ENCODE measurements at regions not wholly inside any gene's neighbourhood (a gene's known extent, or its start where the extent isn't known, plus 50 kb on each side); places are given as distances from the start of the nearest gene placed in this dataset.

- no peaks in the 10 kb centered on the region for H3K9me3 ChIP-seq (ENCODE audit: low read length)
- no peaks in the 10 kb centered on the region for H3K27me3 ChIP-seq (ENCODE audit: control insufficient read depth in 1 of 2, insufficient read depth in 2 of 2, low read length in 2 of 2)
- no peaks in the 10 kb centered on the region for H3K36me3 ChIP-seq (ENCODE audit: insufficient read depth, low read length)
- H3K4me3 ChIP-seq (ENCODE audit: low read depth in 1 of 2, low read length in 2 of 2) = no peak overlapping the region
- no peak overlapping the region for H3K9ac ChIP-seq (ENCODE audit: low read length)
- H3K27ac ChIP-seq (ENCODE audit: low read depth, low read length) = no peak overlapping the region
- H3K4me1 ChIP-seq (ENCODE audit: insufficient read depth, low read length) = no peaks in the 10 kb centered on the region
Measured at GRCh38 chr5:74471875-74472274, 168.7 kb downstream of the ENC1 start.

- H3K4me1 ChIP-seq (ENCODE audit: insufficient read depth, low read length) = no peaks in the 10 kb centered on the region
- H3K4me3 ChIP-seq (ENCODE audit: low read depth in 1 of 2, low read length in 2 of 2) = no peak overlapping the region
- H3K27me3 ChIP-seq (ENCODE audit: control insufficient read depth in 1 of 2, insufficient read depth in 2 of 2, low read length in 2 of 2) = no peaks in the 10 kb centered on the region
- no peak overlapping the region for H3K9ac ChIP-seq (ENCODE audit: low read length)
- H3K36me3 ChIP-seq (ENCODE audit: insufficient read depth, low read length) = no peaks in the 10 kb centered on the region
- no peaks in the 10 kb centered on the region for H3K9me3 ChIP-seq (ENCODE audit: low read length)
- H3K27ac ChIP-seq (ENCODE audit: low read depth, low read length) = no peak overlapping the region
Measured at GRCh38 chr5:74469234-74469994, 171.1 kb downstream of the ENC1 start.

- Histone ChIP-seq H3K27me3 (ENCODE audit: control insufficient read depth in 1 of 2, insufficient read depth in 2 of 2, low read length in 2 of 2) (no peaks in the 10 kb centered on the region), H3K36me3 (ENCODE audit: insufficient read depth, low read length) (no peaks in the 10 kb centered on the region), H3K9me3 (ENCODE audit: low read length) (no peaks in the 10 kb centered on the region), H3K27ac (ENCODE audit: low read depth, low read length) (no peak overlapping the region), H3K9ac (ENCODE audit: low read length) (no peak overlapping the region), H3K4me1 (ENCODE audit: insufficient read depth, low read length) (no peaks in the 10 kb centered on the region), H3K4me3 (ENCODE audit: low read depth in 1 of 2, low read length in 2 of 2) (no peak overlapping the region)
Measured at GRCh38 chr5:74468421-74468820, 172.1 kb downstream of the ENC1 start.

- Histone ChIP-seq H3K27me3 (ENCODE audit: control insufficient read depth in 1 of 2, insufficient read depth in 2 of 2, low read length in 2 of 2) (no peaks in the 10 kb centered on the region), H3K9ac (ENCODE audit: low read length) (no peak overlapping the region), H3K4me3 (ENCODE audit: low read depth in 1 of 2, low read length in 2 of 2) (no peak overlapping the region), H3K27ac (ENCODE audit: low read depth, low read length) (no peak overlapping the region), H3K4me1 (ENCODE audit: insufficient read depth, low read length) (no peaks in the 10 kb centered on the region), H3K36me3 (ENCODE audit: insufficient read depth, low read length) (no peaks in the 10 kb centered on the region), H3K9me3 (ENCODE audit: low read length) (no peaks in the 10 kb centered on the region)
Measured at GRCh38 chr5:74465724-74466123, 174.8 kb downstream of the ENC1 start.

- no peaks in the 10 kb centered on the region for H3K27me3 ChIP-seq (ENCODE audit: control insufficient read depth in 1 of 2, insufficient read depth in 2 of 2, low read length in 2 of 2)
- no peak overlapping the region for H3K27ac ChIP-seq (ENCODE audit: low read depth, low read length)
- H3K4me3 ChIP-seq (ENCODE audit: low read depth in 1 of 2, low read length in 2 of 2) = no peak overlapping the region
- H3K4me1 ChIP-seq (ENCODE audit: insufficient read depth, low read length) = no peaks in the 10 kb centered on the region
- no peak overlapping the region for H3K9ac ChIP-seq (ENCODE audit: low read length)
- H3K9me3 ChIP-seq (ENCODE audit: low read length) = no peaks in the 10 kb centered on the region
- no peaks in the 10 kb centered on the region for H3K36me3 ChIP-seq (ENCODE audit: insufficient read depth, low read length)
Measured at GRCh38 chr5:74464512-74465209, 175.9 kb downstream of the ENC1 start.

GRCh38 chr5:74462356-74462755 lies 178.2 kb downstream of the ENC1 start:
- no peak overlapping the region for H3K27ac ChIP-seq (ENCODE audit: low read depth, low read length)
- no peak overlapping the region for H3K9ac ChIP-seq (ENCODE audit: low read length)
- no peaks in the 10 kb centered on the region for H3K36me3 ChIP-seq (ENCODE audit: insufficient read depth, low read length)
- H3K4me1 ChIP-seq (ENCODE audit: insufficient read depth, low read length) = no peaks in the 10 kb centered on the region
- no peaks in the 10 kb centered on the region for H3K27me3 ChIP-seq (ENCODE audit: control insufficient read depth in 1 of 2, insufficient read depth in 2 of 2, low read length in 2 of 2)
- no peaks in the 10 kb centered on the region for H3K9me3 ChIP-seq (ENCODE audit: low read length)
- no peak overlapping the region for H3K4me3 ChIP-seq (ENCODE audit: low read depth in 1 of 2, low read length in 2 of 2)

- no peak overlapping the region for H3K9ac ChIP-seq (ENCODE audit: low read length)
- no peaks in the 10 kb centered on the region for H3K9me3 ChIP-seq (ENCODE audit: low read length)
- no peaks in the 10 kb centered on the region for H3K36me3 ChIP-seq (ENCODE audit: insufficient read depth, low read length)
Measured at GRCh38 chr5:74461251-74461650, 179.3 kb downstream of the ENC1 start.

GRCh38 chr5:74460694-74461093 lies 179.8 kb downstream of the ENC1 start:
- Histone ChIP-seq H3K36me3 (ENCODE audit: insufficient read depth, low read length) (no peaks in the 10 kb centered on the region), H3K27me3 (ENCODE audit: control insufficient read depth in 1 of 2, insufficient read depth in 2 of 2, low read length in 2 of 2) (no peaks in the 10 kb centered on the region), H3K27ac (ENCODE audit: low read depth, low read length) (no peak overlapping the region), H3K4me1 (ENCODE audit: insufficient read depth, low read length) (no peaks in the 10 kb centered on the region), H3K9ac (ENCODE audit: low read length) (no peak overlapping the region), H3K9me3 (ENCODE audit: low read length) (no peaks in the 10 kb centered on the region), H3K4me3 (ENCODE audit: low read depth in 1 of 2, low read length in 2 of 2) (no peak overlapping the region)

More at GRCh38 chr5:74461251-74461650, 179.3 kb downstream of the ENC1 start:
- Histone ChIP-seq H3K27ac (ENCODE audit: low read depth, low read length) (no peak overlapping the region), H3K4me1 (ENCODE audit: insufficient read depth, low read length) (no peaks in the 10 kb centered on the region), H3K27me3 (ENCODE audit: control insufficient read depth in 1 of 2, insufficient read depth in 2 of 2, low read length in 2 of 2) (no peaks in the 10 kb centered on the region), H3K4me3 (ENCODE audit: low read depth in 1 of 2, low read length in 2 of 2) (no peak overlapping the region)

- Histone ChIP-seq H3K9me3 (ENCODE audit: low read length) (no peaks in the 10 kb centered on the region), H3K27me3 (ENCODE audit: control insufficient read depth in 1 of 2, insufficient read depth in 2 of 2, low read length in 2 of 2) (no peaks in the 10 kb centered on the region), H3K27ac (ENCODE audit: low read depth, low read length) (no peak overlapping the region), H3K4me1 (ENCODE audit: insufficient read depth, low read length) (no peaks in the 10 kb centered on the region), H3K4me3 (ENCODE audit: low read depth in 1 of 2, low read length in 2 of 2) (no peak overlapping the region), H3K36me3 (ENCODE audit: insufficient read depth, low read length) (no peaks in the 10 kb centered on the region), H3K9ac (ENCODE audit: low read length) (no peak overlapping the region)
Measured at GRCh38 chr5:74459984-74460383, 180.5 kb downstream of the ENC1 start.

GRCh38 chr5:74457876-74458275 lies 182.7 kb downstream of the ENC1 start:
- no peaks in the 10 kb centered on the region for H3K4me1 ChIP-seq (ENCODE audit: insufficient read depth, low read length)
- H3K9me3 ChIP-seq (ENCODE audit: low read length) = no peaks in the 10 kb centered on the region
- no peaks in the 10 kb centered on the region for H3K27me3 ChIP-seq (ENCODE audit: control insufficient read depth in 1 of 2, insufficient read depth in 2 of 2, low read length in 2 of 2)
- no peaks in the 10 kb centered on the region for H3K36me3 ChIP-seq (ENCODE audit: insufficient read depth, low read length)
- H3K4me3 ChIP-seq (ENCODE audit: low read depth in 1 of 2, low read length in 2 of 2) = no peak overlapping the region
- no peak overlapping the region for H3K27ac ChIP-seq (ENCODE audit: low read depth, low read length)
- no peak overlapping the region for H3K9ac ChIP-seq (ENCODE audit: low read length)

- Histone ChIP-seq H3K36me3 (ENCODE audit: insufficient read depth, low read length) (no peaks in the 10 kb centered on the region), H3K9ac (ENCODE audit: low read length) (no peak overlapping the region), H3K27me3 (ENCODE audit: control insufficient read depth in 1 of 2, insufficient read depth in 2 of 2, low read length in 2 of 2) (no peaks in the 10 kb centered on the region), H3K9me3 (ENCODE audit: low read length) (no peaks in the 10 kb centered on the region), H3K4me1 (ENCODE audit: insufficient read depth, low read length) (no peaks in the 10 kb centered on the region), H3K27ac (ENCODE audit: low read depth, low read length) (no peak overlapping the region), H3K4me3 (ENCODE audit: low read depth in 1 of 2, low read length in 2 of 2) (no peak overlapping the region)
Measured at GRCh38 chr5:74454263-74455030, 186.1 kb downstream of the ENC1 start.
